Lung microvascular endothelial cell (primary cell): ENCODE measurements at regions not wholly inside any gene's neighbourhood (a gene's known extent, or its start where the extent isn't known, plus 50 kb on each side); places are given as distances from the start of the nearest gene placed in this dataset.

Experiments used
- DNase-seq, 2 donors: peaks; one replicate each; pipeline versions ENCODE4 v3.0.0 to v3.0.0-alpha.2; 2010; ENCODE audit warnings: low read depth in 2 of 2

DNA sequence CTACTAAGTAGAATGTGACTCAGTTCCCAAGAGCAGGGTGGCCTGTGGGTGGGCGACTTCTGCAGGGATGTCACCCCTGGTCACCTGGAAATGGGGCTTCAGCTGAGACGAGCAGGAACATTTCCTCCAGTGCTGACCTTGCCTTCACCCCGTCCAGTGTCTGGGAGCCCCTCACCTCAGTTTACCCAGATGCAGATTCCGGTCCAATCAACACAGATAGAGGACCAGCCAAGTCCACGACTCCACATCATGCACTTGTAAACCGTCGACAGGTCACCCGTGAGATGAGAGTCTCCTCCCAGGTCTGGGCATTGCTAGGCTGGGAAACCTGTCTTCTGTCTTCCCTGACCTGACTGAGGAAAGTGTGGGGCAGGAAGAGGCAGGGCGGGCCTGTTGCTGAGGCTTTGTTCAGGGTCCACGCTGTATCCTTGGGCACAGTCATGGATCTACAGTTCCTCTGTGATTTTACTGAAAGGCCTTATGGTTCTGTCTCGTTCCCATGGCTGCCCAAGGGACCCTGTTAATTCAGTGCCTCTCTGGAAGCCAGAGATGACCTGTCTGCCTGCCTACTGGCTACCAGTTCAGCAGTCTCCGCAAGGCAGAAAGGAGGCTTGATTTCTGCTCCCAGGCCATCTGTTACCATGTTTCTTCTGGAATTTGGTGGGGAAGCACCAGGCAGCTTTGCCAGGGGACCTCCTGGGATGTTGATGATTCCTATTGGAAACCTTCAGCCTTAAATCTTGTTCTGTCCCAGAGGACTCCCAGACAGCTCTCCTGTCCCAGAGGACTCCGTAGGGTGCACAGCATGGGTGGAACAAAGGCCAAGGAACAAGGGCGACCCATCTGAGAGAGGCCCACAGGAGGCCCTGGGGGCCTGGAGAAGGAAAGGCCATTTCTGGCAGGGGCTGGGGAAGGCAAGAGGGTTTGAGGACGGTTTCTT is 288.5 kb upstream of the RTL1 start:
- no peak for DNase-seq

DNA sequence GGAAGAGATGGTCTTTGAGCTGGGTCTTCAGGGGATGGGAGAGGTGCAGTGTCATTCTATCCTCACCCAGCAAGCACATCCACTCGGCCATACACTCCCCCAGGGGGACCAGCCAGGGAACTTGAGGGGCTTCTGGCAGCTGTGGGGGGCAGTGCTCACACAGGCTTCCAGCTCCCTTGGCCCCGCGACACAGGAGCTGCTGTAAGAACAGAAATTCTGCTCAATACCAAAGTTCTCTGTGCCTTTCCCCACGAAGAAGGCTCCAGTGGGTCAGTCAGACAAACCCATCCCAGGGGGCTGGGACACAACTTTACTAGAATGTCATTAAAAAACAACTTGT is 289.1 kb upstream of the RTL1 start:
- DNase-seq, result no peak

DNA sequence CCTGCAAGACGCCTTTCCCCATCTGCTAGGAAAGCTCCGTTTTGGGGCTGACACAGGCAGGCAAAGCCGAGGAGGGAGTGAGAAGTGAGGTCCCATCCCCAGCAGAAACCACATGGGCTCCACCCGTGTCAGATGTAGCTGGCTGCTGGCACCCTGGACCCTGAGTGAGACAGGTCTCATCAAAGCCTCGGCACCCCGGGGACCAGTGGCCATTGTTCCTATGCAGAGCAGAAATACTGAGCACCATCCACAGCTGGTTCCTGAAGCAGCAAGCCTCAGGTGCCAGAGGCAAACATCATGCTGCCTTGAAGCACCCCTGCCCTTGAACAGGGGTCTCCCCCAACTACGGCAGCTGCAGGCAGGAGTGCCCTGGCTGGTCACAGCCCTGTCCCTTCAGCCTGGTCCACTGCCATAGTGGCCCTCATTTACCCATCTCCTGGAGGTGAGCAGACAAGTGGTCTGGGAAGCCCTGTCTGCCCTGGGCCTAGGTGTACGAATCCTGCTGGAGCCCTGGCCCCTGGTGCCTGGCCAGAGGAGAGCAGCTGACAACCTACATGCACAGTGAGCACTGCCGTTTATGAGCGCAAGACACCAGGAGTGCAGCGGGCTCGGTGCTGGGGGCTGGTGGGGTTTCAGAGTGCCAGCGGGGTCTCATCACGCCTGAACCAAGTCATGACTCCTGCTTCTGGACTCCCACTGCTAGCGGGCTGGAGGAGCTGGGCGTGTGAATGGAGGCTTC is 289.8 kb upstream of the RTL1 start:
- DNase-seq, result no peak

DNA sequence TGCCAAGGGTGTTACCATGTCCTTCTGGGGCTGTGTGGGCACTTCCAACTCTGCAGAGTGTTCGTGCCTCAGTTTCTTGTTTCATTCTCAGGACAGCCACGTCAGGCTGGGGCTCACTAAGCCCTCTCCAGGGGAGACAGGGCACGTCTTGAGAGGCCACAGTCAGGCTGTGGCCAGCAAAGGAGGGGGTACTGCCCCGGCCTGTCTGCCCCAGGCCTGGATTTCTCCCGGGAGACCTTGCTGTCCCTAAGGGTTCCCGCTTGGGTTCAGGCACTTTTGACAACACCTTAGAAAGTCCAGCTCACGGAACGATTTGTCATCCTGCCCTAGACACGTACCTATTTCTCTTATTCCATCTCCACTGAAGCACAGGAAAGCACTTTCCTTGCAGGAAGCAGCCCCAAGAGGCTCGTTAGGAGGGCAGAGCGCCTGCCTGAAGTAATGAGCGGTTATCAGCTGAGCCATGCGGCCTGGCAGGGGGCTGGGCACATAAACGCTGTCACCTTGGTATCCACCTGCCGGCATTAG is 290.4 kb upstream of the RTL1 start:
- no peak for DNase-seq

DNA sequence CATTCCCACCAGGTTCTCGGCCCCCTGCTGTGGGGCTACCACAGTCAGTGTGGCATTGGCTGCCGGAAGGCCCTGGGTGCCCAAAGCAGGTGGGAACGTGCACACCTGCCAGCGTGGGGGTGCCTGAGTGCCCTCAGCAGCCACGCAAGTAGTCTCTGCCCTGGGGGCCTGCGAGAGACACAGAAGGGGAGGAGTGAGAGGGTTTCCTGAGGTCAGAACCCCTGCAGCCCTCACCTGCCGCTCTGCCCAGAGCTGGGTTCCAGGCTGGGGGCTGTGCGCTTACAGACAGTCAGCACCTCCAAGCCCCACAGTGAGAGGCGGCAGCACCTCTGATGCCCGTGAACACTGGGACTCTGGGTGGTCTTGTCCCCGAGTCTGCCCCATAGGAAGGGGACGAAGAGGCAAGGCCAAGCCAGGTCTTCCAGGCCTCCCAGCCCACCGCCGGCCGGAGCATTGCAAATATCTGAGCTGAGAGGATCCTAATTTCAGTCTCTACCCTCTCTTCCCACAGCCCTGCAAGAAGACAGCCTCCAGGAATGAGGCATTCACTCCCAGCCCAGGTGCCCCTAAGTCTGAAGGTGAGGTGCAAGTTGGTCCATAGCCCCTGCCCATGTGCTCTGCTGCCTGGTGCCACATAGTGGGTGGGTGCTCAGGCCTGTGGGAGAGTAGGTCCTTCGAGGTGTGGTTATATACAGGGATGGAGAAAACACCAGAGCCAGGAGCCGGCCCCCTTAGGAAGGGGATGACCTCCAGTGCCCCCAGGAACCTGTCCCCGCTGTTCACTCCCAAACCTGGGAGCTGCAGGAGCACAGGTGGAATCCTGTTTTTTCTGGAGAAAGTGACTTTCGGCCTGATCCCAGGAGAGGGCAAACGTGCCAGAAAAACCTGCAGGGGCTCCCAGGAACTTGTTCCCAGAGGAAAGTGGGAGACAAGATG is 291.1 kb upstream of the RTL1 start:
- DNase-seq, result no peak

DNA sequence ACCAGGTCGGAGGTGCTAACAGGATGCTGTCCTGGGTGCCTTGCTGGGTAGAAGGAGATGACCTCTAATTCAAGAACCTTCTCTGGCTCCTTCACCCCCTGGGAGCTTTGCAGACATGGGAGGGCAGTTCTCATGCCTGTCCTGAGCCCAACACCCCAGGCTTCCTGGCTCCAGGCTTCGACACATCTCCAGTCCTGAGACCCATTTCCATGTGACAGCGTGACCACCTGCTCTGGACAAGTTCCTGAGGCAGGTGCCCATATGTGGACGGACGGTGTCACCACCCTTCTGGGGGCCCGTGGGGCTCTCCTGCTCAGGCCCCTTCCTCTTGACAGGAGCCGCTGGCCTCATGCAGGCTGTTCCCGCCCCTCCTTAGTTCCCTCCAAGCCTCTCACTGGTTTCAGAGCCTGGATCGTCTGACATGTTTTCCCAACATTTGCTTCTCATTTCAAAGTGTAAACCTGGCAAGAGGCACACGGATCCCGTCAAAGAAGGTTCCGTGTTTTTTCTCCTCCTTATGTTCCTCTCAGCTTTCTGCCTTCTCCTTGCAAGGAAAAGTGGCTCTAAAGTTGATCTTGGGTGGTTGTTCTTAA is 291.9 kb upstream of the RTL1 start:
- DNase-seq, result no peak

DNA sequence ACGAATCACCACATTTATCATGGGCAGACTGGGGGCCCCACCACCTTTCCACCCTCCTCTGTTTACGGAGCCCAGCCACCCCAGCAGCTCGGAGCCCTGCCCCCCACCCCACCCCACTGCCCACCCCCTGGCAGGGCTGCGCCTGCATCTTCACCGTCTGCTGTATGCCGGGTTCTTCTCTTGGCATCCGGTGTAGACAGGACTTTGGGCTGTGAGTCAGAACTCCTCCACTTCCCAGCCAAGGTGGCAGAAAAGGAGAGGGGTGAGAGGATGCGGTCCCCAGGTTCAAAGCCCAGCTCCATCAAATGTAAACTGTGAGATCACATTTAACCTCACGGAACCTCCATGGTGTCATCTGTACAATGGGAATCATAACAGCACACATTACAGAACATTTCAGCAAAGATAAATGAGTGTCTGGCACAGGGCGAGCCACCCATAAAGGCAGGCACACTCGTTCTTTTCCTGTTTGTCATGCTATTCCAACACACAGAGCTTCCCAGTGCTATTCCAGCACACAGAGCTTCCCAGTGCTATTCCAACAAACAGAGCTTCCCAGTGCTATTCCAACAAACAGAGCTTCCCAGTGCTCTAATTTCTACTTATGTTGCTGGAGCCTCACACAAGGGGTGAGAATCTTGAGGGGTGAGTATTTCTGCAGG is 292.7 kb upstream of the RTL1 start:
- DNase-seq, result no peak

DNA sequence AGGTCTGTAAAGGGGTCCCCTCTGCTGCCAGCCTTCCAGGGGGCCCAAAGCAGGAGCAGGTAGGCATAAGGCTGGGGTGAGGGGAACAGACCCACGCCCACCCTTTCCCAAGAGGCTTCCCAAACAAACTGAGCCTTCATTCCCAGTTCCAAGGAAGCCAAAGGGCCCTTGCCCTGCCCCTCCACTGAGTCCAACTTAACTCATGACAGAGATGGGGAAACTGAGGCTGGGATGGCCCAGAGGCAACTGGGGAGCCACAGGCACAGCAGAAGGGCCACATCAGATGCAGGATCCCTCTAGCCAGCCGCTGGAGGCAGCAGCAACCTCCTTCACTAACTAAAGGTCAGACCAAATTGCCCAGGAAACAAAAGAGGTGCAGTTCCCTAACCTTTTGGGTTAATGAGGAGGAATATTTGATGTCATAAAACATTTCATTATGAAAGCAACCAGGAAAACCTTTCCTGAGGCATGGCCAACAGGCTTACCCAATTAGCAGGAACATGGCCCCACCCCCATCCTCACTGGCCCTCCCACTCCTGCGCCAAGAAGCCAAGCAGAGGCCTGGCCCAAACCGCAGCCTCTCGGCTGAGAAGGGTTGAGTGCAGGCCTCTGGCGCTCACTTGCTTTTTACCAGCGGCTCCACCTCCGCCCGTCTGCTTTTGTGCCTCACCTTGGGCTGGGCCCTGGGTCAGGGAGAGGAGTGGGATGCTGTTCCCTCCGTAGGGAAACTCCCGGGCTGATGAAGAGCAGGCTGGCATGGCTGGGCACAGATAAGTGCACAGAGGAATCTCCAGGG is 293.5 kb upstream of the RTL1 start:
- DNase-seq, result no peak

DNA sequence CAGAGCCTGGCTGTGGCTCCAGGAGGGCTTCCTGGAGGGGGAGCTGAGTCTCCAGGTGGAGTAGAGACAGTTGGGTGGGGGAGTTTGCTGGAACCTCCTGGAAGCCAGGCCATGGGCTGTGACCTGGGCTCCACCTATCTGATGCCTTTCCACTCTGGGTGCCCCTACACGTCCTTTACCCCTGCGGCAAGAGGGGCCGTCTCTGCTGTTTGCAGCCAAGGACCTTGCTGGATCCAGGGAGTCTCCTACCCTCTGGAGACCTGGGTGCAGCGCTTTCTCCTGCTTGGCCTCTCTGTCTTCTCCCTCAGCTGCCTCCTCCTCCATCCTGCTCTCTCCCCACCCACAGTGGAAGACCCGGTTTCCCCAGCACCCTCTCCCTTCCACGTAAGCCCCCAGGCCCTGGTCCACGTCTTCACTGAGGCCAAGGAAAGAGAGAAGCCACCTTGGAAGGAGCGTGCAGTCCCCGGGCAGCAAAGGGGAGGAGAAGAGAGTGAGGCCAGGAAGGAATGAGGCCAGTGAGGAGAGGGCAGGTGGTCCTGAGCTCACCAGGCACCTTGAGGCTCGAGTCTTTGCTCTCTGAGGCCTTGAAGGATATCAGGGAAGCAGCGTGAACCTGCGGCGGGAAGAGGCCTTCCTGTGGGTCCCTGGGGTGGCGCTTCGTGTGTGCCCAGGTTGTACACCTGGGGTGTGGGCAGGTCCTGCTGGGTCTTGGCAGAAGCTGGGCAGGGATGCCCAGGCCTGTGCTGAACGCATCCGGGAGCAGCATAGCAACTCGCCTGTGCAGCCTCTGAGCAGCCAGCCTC is 294.3 kb upstream of the RTL1 start:
- DNase-seq, result no peak

DNA sequence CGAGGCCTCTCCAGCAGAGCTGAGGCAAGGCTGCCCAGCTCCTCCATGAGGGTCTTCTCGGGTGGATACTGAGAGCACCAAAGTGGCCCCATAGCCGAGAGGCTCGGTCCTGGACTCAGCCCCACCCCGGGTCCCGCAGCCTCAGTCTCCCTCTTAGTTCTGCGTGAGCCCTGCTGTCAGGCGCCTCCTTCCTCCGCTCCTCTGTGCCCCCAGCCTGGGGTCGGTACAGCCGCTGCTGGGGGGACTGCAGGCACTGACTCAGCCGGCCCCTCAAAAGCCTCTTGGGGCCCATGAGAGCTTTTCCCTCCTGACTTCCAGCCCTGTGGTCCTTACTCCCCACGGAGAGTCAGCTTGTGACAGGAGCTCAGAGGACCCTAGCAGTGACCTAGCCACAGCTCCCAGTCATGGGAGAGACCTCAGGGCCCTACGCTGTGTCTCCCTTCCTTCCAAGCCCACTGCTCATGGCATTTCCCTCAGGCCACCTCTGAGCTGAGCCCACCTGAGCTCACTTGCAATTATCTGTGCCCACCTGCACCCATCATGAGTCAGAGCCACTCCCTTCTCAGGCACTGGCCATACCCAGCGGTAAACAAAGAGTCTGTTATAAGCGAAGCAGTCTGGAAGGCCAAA is 295.0 kb upstream of the RTL1 start:
- DNase-seq, result no peak

DNA sequence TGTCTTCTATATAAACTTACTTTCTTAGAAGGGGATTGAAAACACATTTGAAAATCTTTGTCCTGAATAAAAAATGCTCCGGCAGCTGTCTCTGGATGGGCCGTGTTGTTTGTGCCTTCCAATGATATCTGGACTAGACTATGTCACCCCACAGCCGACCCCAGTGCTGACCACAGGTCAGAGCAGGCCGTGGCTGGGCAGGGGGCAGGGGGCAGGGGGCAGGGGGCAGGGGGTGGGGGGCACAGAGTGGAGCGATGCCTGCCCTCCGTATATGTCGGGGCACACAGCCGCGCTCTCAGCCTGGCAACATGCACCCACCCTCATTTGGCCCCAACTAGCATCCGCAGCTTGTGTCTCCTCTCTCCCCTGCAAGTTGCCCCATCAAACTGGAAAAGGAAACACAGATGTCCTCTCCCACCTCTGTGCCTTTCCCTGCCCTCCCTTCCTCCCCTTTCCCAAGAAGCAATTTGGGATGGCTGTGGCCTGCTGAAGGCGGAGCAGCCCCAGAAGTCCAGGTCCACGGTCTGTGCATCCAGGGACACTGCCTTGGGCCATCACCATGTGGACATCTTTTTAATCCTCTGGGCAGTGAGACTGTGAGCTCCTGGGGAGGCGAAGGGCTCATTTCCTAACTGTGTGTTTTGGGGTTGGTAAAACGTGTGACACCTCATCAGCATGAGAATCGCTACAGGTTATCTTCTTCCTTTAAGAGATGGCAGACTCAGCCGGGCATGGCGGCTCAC is 295.7 kb upstream of the RTL1 start:
- DNase-seq, result no peak

DNA sequence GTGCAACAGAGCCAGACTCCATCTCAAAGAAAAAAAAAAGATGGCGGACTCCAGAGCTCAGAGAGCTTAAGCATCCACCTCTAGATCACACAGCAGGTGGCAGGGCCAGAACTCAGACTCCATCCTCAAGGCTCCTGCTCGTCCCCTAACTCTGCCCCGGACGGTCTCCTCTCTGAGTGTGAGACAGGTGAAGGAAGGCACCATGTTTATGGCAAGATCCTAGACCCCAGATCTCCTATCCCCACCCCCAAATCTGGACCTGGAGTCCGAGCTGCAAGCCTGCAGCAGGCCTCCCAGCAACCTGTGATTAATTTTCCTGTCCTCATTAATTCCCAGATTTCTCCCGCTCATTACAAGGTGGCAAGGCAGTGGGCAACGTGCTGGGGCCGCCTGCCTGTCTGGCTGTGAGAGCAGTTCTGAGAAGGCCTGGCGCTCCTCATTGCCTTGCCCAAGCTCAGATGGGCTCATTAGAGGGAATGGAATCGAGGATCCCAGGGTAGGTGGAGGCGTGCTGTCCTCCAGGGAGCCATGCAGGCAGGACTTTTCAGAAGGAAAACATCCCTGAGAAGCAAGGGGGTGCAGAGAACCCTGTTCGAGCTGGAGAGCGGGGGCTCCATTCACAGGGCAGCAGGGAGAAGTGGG is 296.6 kb upstream of the RTL1 start:
- DNase-seq, result no peak

DNA sequence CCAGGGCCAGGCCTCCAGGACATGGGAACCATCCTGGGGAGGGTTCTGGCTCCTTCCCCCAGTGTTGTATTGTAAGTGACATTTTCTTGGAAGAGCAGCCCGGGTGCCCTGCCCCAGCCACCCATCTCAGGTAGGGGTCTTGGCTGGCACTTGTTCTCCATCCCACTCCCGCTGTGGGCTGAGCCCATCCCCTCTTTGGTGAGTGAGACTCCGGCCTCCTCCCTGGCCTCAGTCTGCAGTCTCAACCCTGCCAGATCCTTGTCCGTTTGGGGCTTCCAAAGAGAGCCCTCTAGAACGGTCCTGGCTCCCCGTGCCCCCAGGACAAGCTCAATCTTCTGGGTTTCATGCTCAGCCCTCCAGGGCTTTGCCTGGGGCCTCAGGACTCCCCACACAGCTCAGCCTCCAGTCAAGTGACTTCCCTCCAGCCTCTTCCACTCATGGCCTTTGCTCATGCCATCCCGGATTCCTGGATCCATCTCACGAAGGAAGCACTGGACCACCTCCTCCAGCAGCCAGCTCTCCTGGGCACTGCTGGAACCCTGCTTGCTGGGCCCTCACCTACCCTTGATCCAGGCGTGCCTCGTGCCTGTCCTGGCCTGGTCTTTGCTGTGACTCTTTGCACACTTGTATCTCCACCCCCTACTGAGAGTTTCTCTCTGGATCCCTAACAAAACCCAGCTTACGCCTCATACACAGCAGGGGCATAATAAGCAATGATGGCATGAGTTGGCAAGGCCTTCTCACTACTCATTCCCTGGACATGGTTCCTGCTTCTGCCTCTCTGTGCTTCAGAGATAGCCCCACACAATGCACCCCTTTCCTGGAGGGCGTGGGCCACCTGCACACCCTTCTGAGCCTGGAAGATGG is 297.4 kb upstream of the RTL1 start:
- DNase-seq, result no peak

DNA sequence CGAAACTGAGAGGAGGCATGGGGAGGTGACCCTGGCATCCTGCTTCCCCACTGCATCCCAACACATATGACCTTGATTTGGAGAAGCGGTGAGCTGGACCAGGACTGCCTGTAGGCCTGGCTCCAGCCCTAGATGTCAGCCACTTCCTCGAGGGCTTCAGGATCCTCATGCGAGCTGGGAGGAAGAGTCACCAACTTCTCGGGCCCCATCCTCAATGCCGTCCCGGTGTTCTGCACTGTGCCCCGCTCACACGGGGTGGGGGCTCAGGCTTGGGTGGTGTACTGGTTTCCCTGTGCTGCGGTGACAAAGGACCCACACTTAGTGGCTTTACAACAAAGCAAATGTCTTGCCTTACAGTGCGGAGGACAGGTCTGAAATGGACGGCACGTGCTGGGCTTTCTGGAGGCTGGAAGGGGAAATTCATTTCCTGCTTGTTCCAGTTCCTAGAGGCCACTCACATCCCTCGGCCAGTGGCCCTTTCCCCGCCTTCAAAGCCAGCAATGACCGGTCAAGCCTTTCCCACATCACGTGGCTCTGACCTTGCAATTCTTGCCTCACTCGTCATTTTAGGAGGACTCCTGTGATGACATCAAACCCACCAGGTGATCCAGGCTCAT is 298.1 kb upstream of the RTL1 start:
- DNase-seq, result no peak

DNA sequence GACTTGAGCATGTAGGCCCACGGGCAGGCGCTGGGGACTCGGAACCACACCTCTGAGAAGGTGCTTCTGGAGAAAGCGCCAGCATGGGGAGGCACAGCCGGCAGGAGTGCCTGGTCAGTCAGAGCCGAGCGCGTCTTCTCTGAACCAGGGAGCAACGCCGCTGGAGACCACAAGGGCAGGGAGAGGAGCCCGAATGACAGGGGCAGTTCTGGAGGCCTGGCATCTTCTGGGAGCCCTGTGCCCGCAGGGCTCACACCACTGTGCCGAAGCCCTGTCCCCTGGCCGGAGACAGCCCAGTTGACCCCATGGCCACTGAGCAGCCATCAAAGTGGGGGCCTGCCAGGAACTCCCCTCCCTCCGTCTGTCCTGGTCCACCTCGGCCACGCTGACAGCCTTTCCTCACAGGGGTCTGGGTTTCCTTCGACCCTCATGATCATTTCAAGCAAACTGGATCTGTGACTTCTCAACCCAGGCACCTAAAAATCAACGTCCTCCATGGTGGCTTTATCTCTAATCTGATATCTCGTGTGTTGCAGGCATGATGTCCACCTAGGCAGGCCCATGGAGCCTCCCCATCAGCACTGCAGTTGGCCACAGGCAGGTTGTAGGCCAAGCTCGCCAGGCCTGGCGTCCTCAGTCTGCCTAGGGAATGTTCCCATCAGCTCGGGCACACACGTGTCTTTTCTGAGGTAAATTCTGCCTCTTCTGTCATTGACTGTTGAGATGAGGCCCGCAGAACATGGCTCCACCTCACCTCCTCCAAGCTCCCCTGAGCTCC is 299.3 kb upstream of the RTL1 start:
- DNase-seq, result no peak
